ENCODE measurements at regions not wholly inside any gene's neighbourhood (a gene's known extent, or its start where the extent isn't known, plus 50 kb on each side); places are given as distances from the start of the nearest gene placed in this dataset.

GRCh38 chr9:7367726-7368125, 431.9 kb downstream of the DMAC1 start:
- Histone ChIP-seq H3K9me3 (ENCODE audit: severe bottlenecking) (no peaks in the 10 kb centered on the region), H3K36me3 (no peaks in the 10 kb centered on the region), H3K4me3 (ENCODE audit: low read depth, low read length) (no peak overlapping the region), H3K27ac (no peak overlapping the region), H3K27me3 (ENCODE audit: insufficient read depth, low read depth, severe bottlenecking) (no peaks in the 10 kb centered on the region)
- no peak for DNase-seq
- TF ChIP-seq CTCF (IDR thresholded peaks at IDR 0.05; ENCODE audit: low read depth, low read length): no peak

- H3K27ac ChIP-seq: no peak overlapping the region
- TF ChIP-seq CTCF (IDR thresholded peaks at IDR 0.05; ENCODE audit: low read depth, low read length): no peak
These were observed 433.5 kb downstream of the DMAC1 start for GRCh38 chr9:7366121-7366520.

GRCh38 chr9:7363777-7364477, 435.7 kb downstream of the DMAC1 start:
- Histone ChIP-seq H3K4me3 (ENCODE audit: low read depth, low read length) (no peak overlapping the region), H3K36me3 (no peaks in the 10 kb centered on the region)
- DNase-seq: peak; percentile 48

More at GRCh38 chr9:7366121-7366520, 433.5 kb downstream of the DMAC1 start:
- Histone ChIP-seq H3K27me3 (ENCODE audit: insufficient read depth, low read depth, severe bottlenecking) (no peaks in the 10 kb centered on the region), H3K4me3 (ENCODE audit: low read depth, low read length) (no peak overlapping the region), H3K36me3 (no peaks in the 10 kb centered on the region), H3K9me3 (ENCODE audit: severe bottlenecking) (no peaks in the 10 kb centered on the region)
- no peak for DNase-seq

GRCh38 chr9:7360513-7360912, 439.1 kb downstream of the DMAC1 start:
- Histone ChIP-seq H3K9me3 (ENCODE audit: severe bottlenecking) (no peaks in the 10 kb centered on the region), H3K36me3 (no peaks in the 10 kb centered on the region), H3K27me3 (ENCODE audit: insufficient read depth, low read depth, severe bottlenecking) (no peaks in the 10 kb centered on the region), H3K27ac (no peak overlapping the region), H3K4me3 (ENCODE audit: low read depth, low read length) (no peak overlapping the region)
- DNase-seq: no peak
- TF ChIP-seq CTCF (IDR thresholded peaks at IDR 0.05; ENCODE audit: low read depth, low read length): no peak

More at GRCh38 chr9:7363777-7364477, 435.7 kb downstream of the DMAC1 start:
- H3K27ac ChIP-seq: no peak overlapping the region
- H3K9me3 ChIP-seq (ENCODE audit: severe bottlenecking): no peaks in the 10 kb centered on the region
- H3K27me3 ChIP-seq (ENCODE audit: insufficient read depth, low read depth, severe bottlenecking): no peaks in the 10 kb centered on the region
- TF ChIP-seq CTCF (IDR thresholded peaks at IDR 0.05; ENCODE audit: low read depth, low read length): no peak

GRCh38 chr9:7358876-7359275, 440.7 kb downstream of the DMAC1 start:
- no peak overlapping the region for H3K27ac ChIP-seq
- H3K9me3 ChIP-seq (ENCODE audit: severe bottlenecking): no peaks in the 10 kb centered on the region
- H3K36me3 ChIP-seq: no peaks in the 10 kb centered on the region
- peak; percentile 47; the same call in 1 of the 2 replicates for TF ChIP-seq CTCF (IDR thresholded peaks at IDR 0.05; ENCODE audit: low read depth, low read length)
- H3K27me3 ChIP-seq (ENCODE audit: insufficient read depth, low read depth, severe bottlenecking): no peaks in the 10 kb centered on the region
- H3K4me3 ChIP-seq (ENCODE audit: low read depth, low read length): no peak overlapping the region
- no peak for DNase-seq

GRCh38 chr9:7354704-7355103, 444.9 kb downstream of the DMAC1 start:
- TF ChIP-seq CTCF (IDR thresholded peaks at IDR 0.05; ENCODE audit: low read depth, low read length): no peak
- H3K27me3 ChIP-seq (ENCODE audit: insufficient read depth, low read depth, severe bottlenecking): no peaks in the 10 kb centered on the region

More at GRCh38 chr9:7354704-7355103, 444.9 kb downstream of the DMAC1 start:
- no peak for DNase-seq
- Histone ChIP-seq H3K36me3 (no peaks in the 10 kb centered on the region), H3K27ac (no peak overlapping the region), H3K4me3 (ENCODE audit: low read depth, low read length) (no peak overlapping the region), H3K9me3 (ENCODE audit: severe bottlenecking) (no peaks in the 10 kb centered on the region)

All from WERI-Rb-1 (cell line).